ENCODE measurements at regions not wholly inside any gene's neighbourhood (a gene's known extent, or its start where the extent isn't known, plus 50 kb on each side); places are given as distances from the start of the nearest gene placed in this dataset.

GRCh38 chr1:244301595-244302130 is 150.0 kb downstream of the ADSS2 start:
- Histone ChIP-seq H3K4me3 (replicated peaks in 1 of 3; ENCODE audit: low read depth in 2 of 3, low read length in 3 of 3) (no peak overlapping the region), H3K9ac (ENCODE audit: insufficient read depth, low read length, poor library complexity, severe bottlenecking) (no peak overlapping the region), H3K4me2 (replicated peaks; ENCODE audit: extremely low read depth, low read length, poor library complexity, severe bottlenecking) (no peak overlapping the region), H3K4me1 (ENCODE audit: control insufficient read depth in 1 of 2, insufficient read depth in 2 of 2, low read length in 2 of 2) (peaks cover 39 to 64% of the 10 kb centered on the region in 2 donors), H3K27ac (ENCODE audit: low read depth in 1 of 2, low read length in 2 of 2) (no peak overlapping the region), H3K36me3 (replicated peaks in 1 of 2; ENCODE audit: control insufficient read depth in 1 of 2, insufficient read depth in 2 of 2, low read length in 2 of 2) (no peaks in the 10 kb centered on the region), H4K20me1 (ENCODE audit: insufficient read depth, low read length) (no peaks in the 10 kb centered on the region), H3K9me3 (replicated peaks in 1 of 2; ENCODE audit: control insufficient read depth in 1 of 2, insufficient read depth in 1 of 2, low read length in 2 of 2) (no peaks in the 10 kb centered on the region), H2AFZ (ENCODE audit: insufficient read depth, low read depth, low read length, poor library complexity, severe bottlenecking) (no peak overlapping the region), H3K27me3 (ENCODE audit: control insufficient read depth in 2 of 2, insufficient read depth in 2 of 2, low read length in 2 of 2) (no peaks in the 10 kb centered on the region), H3K79me2 (ENCODE audit: insufficient read depth, low read length) (no peaks in the 10 kb centered on the region)
- Mint-ChIP-seq H3K27me3 (ENCODE audit: low read depth in 3 of 3) (no peaks in the 10 kb centered on the region), H3K4me1 (peaks cover 56% of the 10 kb centered on the region), H3K4me3 (no peak overlapping the region), H3K36me3 (peaks cover 3 to 9% of the 10 kb centered on the region in 2 donors), H3K27ac (peak overlapping the region in 3 of 7 donors; percentile 19 to 36 (median 20)), H3K9me3 (peaks cover 0 to 3% (median 0%) of the 10 kb centered on the region in 7 donors)
- TF ChIP-seq, protein P1, sequence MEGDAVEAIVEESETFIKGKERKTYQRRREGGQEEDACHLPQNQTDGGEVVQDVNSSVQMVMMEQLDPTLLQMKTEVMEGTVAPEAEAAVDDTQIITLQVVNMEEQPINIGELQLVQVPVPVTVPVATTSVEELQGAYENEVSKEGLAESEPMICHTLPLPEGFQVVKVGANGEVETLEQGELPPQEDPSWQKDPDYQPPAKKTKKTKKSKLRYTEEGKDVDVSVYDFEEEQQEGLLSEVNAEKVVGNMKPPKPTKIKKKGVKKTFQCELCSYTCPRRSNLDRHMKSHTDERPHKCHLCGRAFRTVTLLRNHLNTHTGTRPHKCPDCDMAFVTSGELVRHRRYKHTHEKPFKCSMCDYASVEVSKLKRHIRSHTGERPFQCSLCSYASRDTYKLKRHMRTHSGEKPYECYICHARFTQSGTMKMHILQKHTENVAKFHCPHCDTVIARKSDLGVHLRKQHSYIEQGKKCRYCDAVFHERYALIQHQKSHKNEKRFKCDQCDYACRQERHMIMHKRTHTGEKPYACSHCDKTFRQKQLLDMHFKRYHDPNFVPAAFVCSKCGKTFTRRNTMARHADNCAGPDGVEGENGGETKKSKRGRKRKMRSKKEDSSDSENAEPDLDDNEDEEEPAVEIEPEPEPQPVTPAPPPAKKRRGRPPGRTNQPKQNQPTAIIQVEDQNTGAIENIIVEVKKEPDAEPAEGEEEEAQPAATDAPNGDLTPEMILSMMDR (IDR thresholded peaks at IDR 0.05): no peak
- DNase-seq: no peak
- whole genome bisulfite sequencing (ENCODE audit: insufficient coverage): 91% methylated on average over 2 of the region's 5 CpGs
- intact Hi-C loops (cut with micrococcal nuclease): no loop called here

DNA sequence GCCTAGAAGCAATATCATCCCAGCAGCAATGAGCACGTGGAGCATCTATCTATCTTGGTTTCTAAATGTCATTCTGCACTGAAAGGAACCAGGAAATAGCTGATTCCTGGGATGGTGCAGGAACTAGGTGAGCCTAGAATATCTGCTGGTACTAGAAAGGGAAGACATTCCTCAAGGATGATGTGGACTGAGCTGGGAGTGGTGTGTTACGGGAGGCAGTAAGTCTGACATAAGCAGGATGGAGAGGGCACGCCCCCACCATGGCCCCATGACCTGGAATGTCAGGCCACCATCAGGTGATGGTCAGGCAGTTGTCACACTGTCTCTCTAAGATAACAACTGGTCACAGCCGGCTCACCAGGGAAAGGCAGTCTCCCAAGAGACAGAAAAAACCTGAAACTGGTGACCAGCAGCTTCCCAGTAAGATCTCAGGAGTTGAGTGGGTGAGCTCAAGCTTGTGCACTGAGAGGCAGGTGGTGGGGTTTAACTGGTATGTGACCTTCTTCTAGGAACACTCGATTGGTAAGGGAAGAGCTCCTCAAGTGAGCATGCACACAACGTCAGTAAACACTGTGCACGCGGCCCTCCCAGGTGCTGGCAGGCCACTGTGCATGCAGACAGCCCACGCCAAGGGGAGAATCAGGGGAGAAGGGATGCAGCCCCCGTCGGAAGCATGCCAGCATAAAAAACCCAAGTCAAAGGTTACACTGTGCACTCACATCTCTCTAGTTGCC is 148.7 kb downstream of the ADSS2 start:
- no peak for DNase-seq
- H3K36me3 ChIP-seq (replicated peaks in 1 of 2; ENCODE audit: control insufficient read depth in 1 of 2, insufficient read depth in 2 of 2, low read length in 2 of 2): no peaks in the 10 kb centered on the region
- no peaks in the 10 kb centered on the region for H3K27me3 ChIP-seq (ENCODE audit: control insufficient read depth in 2 of 2, insufficient read depth in 2 of 2, low read length in 2 of 2)
- peaks cover 0 to 3% of the 10 kb centered on the region in 2 donors for H3K9me3 ChIP-seq (replicated peaks in 1 of 2; ENCODE audit: control insufficient read depth in 1 of 2, insufficient read depth in 1 of 2, low read length in 2 of 2)
- Mint-ChIP-seq H3K9me3 (peaks cover 0 to 5% (median 3%) of the 10 kb centered on the region in 7 donors), H3K27ac (peak overlapping the region; percentile 9 to 89 (median 55)), H3K4me1 (peaks cover 51% of the 10 kb centered on the region), H3K36me3 (peaks cover 9 to 11% of the 10 kb centered on the region in 2 donors), H3K27me3 (ENCODE audit: low read depth in 3 of 3) (peaks cover 0 to 1% (median 0%) of the 10 kb centered on the region in 3 donors), H3K4me3 (no peak overlapping the region)
- no peak overlapping the region for H3K4me3 ChIP-seq (replicated peaks in 1 of 3; ENCODE audit: low read depth in 2 of 3, low read length in 3 of 3)
- peak overlapping the region; percentile 37 for H3K9ac ChIP-seq (ENCODE audit: insufficient read depth, low read length, poor library complexity, severe bottlenecking)
- no peak overlapping the region for H2AFZ ChIP-seq (ENCODE audit: insufficient read depth, low read depth, low read length, poor library complexity, severe bottlenecking)
- peaks cover 37 to 64% of the 10 kb centered on the region in 2 donors for H3K4me1 ChIP-seq (ENCODE audit: control insufficient read depth in 1 of 2, insufficient read depth in 2 of 2, low read length in 2 of 2)
- no peaks in the 10 kb centered on the region for H4K20me1 ChIP-seq (ENCODE audit: insufficient read depth, low read length)
- intact Hi-C loops (cut with micrococcal nuclease): no loop called here
- no peak overlapping the region for H3K4me2 ChIP-seq (replicated peaks; ENCODE audit: extremely low read depth, low read length, poor library complexity, severe bottlenecking)
- TF ChIP-seq, protein P1 (IDR thresholded peaks at IDR 0.05): no peak
- H3K79me2 ChIP-seq (ENCODE audit: insufficient read depth, low read length): no peaks in the 10 kb centered on the region
- WGBS (ENCODE audit: insufficient coverage): 97% methylated on average over 9 of the region's 11 CpGs
- peak overlapping the region in 1 of 2 donors; percentile 89 for H3K27ac ChIP-seq (ENCODE audit: low read depth in 1 of 2, low read length in 2 of 2)

Measured in CD14-positive monocyte (primary cell).